NCI-H446 (cell line): ENCODE measurements at regions not wholly inside any gene's neighbourhood (a gene's known extent, or its start where the extent isn't known, plus 50 kb on each side); places are given as distances from the start of the nearest gene placed in this dataset.
A peak's percentile ranks its signal among the peaks of the same experiment; 100 is the strongest.

Source experiments
- DNase-seq, 2 experiments: peaks; one replicate each; lab custom pipeline; 2025; lab: John Stamatoyannopoulos, UW

DNA sequence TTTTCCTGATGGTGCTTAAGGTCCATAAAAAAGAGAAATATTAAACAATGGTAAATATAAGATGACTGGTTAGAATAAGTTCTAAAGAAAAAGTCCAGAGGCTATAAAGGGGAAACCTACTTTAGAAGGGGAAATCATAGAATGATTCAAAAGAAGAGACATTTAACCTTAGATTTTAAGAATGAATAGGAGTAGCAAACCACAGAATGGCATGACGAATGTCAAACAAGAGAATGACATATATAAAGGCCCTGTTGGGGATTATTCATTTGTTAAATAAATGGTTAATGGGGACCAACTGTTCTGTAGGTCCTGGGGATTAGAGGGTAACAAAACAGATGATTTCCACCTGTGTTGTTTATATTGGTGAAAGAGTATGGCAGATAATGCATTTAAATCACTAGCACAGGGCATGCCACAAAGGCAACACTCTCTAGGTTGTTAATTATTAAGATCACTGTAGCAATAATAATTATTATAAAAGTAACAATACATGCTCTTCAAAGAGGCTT is 495.2 kb upstream of the GRIA1 start:
- DNase-seq = no peak

DNA sequence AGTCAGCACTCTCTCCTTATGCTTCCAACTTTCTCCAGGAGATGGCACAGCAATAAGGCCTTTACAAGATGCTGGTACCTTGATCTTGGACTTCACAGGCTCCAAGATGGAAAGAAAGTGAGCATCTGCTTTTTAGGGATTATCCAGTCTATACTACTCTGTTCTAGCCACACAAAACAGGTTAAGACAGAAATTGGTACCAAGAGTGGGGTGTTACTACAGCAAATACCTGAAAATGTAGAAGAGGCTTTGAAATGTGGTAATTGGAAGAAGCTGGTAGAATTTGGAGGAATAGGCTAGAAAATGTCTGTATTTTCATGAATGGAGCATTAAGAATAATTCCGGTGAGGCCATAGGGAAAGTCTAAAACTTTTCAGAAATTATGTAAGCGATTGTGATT is 484.8 kb upstream of the GRIA1 start:
- no peak for DNase-seq

DNA sequence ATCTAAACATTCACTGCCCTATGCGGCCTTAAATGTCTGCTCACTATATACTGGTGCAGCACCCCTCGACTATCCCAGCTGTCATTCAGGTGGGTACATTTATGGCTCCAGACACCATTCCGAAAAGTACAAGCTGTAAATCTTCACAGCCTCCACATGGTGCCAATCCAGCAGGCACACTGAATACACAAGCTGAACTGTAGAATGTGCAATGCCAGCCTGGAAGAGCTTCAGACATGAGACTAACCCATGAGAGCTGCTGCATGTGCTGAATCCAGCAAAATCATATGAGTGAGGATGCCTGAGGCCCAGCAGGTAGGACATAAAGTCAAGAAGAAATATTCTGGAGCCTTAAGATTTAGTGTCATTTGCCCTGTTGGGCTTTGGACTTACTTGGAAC is 483.8 kb upstream of the GRIA1 start:
- DNase-seq = no peak

DNA sequence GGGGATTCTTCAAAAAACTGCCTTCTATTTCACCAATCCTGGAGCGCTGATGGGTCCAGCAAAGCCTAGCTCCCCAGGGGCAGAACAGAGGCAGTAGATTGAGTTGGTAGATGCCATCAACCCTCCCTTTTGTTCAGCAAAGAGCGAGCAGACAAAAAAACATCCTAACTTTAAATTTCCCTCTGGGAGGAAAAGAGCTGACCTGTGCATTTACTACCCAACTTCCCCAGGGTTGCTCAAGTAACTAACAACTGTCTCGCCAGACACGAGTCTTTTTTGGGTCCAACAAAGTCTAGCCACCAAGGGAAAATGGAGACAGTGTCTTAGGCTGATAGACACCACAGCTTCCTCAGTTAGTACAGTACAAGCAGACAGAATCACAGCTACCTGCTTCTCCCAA is 476.3 kb upstream of the GRIA1 start:
- DNase-seq = no peak

DNA sequence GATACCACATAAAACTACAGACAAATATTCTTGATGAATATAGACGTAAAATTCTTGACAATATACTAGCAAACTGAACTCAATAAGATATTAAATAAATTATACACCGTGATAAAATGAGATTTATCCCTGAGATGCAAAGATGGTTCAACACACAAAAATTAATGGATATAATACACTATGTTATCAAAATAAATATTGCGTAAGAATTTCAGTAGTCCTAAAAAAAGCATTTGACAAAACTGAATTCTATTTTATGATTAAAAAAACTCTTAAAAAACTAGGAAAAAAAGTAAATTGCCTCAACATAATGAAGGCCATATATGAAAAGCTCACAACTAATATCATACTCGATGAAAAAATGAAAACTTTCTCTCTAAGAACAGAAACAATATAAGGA is 472.3 kb upstream of the GRIA1 start:
- no peak for DNase-seq

DNA sequence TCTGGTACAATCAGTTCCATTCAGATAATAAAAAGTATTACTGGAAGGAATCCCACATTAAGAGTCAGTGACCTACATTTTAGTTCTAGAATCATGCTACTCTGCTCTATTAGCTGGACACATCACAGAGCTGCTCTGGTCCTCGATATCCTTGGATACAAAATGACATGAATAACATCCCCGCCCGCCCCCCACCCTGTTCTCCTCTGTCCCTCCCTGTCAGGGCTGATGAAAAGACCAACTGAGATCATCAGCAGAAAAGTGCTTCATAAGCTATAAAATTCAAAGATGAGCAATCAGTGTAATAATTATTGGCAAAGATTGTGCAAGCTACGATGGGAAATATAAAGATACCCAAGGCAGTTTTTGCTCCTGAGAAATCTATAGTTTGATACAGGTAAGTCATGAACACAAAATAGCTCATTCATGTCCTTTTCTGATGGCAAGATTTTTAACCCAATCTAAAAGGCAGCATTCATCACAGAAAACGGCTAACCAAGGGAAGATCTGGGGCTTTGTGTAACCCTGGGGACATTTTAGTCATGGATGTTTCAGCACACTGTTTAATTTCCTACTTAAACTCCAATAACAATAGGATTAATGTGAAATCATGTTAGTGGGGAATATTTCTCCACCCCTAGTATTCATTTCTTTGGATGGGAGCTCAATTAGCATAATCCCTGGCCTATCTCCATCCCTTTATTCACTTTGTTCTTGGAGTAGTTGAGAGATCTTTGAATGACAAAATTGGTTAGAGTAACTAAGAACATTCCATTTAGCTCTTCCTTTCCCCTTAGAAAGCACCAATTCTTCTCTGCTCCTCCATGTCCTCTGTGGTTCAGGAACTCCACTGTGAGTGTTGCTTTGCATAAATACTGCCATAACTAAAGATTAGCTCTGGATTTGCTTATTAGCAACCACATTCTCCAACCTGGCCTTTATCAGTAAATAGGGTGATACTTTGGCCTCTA is 459.4 kb upstream of the GRIA1 start:
- DNase-seq = no peak

DNA sequence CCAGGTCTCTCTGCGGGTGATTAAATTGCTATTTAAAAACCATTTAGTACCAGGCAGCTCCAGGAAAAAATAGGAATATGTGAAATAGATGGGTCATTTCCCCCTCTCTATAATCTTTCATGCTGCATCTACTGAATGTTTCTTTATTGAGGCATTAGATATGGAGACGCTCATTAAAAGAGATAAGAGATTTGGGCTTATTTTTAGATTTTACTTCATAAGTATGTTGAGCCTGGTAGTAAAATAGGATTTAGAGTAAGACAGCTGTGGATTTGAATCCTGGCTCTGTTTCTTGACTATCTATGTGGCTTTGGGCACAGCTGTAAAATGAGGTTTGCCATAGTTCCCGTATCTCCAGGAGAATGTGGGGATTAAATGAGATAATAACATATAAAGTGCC is 451.0 kb upstream of the GRIA1 start:
- no peak for DNase-seq

DNA sequence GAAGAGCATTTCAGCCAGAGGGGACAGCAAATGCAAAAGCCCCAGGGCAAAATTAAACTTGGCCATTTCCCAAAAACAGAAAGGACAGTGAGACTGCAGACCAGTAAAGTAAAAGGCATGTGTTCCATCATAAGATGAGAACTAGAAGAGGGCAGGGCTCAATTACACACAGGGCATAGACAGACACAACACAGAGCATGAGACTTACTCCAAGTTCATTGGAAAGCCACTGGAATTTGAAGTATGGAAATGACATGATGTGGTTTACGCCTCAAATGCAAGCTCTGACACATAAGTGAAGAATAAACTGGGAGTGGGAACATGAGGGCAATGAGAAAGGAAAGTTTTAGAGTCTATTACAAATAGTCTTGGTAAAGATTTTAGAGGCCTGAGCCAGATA is 446.6 kb upstream of the GRIA1 start:
- no peak for DNase-seq

DNA sequence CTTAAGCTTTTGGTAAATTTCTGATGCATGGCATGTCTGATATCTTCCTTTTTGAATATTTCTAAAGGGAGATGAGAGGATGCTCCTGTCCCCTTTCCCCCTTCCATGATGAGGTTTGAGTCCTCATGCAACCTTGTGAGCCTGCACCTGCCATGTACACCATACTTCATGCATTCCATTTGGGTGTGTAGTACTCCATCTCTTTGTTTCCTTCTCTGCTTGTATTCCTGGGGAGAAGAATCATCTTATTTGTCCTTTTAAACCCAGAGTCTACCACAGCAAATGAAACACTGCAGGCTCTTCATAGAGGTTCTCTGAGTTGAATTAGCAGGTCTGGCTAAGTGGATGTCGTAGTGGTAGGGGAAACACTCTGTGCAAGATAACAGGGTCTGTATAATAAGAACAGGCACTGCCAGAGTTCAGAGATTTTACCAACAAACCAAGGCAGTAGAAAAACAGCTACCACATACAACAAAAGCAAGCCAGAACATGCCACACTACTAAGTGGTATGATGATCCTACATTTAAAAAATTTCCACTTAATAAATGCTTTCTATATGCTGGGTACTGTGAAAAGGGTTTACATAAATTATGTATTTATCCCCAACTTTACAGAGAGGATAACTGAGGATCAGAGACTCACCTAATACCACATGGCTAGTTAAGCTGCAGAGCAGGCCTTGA is 439.8 kb upstream of the GRIA1 start:
- DNase-seq = no peak

DNA sequence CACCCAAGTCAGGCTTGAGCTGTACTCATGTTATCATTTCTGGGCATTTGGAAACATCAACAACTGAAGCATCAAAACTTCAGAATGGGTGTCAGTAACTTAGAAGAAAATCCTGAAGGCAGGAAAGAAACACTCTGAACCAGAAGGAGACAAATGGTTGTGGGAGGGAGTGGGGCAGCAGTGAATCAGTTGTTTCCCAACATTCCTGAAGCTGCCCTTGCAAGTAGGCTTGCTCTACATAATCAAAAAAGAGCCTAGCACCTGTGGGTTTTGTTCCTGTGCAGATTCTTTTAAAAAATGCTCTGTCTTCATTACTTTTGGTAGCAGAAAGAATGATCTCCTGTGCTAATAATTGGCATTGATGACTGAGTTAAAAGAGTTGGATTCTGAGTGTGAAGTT is 424.2 kb upstream of the GRIA1 start:
- no peak for DNase-seq

DNA sequence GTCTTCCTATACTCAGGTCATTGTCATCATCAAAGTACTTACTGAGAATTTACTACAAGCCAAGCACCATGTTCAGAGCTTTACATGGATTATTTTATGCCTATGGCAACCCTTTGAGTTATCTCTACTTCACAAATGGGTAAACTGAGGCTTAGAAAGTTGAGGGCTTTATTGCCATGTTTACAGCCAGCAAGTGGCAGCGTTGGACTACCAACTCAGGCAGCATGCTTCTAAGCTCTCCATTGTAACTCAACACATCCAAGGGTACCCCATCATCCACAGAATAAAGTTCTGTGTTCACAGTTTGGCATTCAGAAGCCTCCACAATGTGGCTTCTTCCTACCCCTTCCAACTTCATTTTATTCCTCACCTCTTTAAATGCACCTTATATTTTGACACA is 422.6 kb upstream of the GRIA1 start:
- DNase-seq = no peak

DNA sequence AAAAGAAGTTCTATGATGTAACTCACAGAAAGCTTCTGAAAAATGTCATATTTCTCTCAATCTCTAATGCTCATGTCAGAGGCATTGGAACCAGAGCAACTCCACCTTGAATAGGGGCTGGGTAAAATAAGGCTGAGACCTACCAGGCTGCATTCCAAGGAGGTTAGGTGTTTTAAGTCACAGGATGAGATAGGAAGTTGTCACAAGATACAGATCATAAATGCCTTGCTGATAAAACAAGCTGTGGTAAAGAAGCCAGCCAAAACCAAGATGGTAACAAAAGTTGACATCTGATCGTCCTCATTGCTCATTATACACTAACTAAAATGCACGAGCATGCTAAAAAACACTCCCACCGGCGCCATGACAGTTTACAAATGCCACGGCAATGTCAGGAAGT is 411.1 kb upstream of the GRIA1 start:
- no peak for DNase-seq

DNA sequence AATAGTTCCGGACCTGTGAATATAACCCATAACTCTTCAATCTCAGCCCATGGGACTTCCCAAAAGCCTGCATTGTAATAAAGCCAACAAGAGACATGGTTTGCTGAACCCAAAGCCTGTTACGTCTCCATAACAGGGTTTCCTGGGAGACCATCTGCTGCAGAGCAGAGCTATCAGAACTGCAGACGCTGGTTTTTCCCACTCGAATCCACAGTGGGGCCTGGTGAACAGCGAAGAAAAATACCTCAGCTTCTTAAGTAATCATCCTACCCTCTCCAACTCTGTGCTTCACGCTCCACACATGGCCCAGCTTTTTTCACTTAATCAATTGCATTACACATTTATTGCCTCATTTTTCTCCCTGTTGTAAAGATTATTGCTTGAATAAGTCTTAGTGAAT is 409.5 kb upstream of the GRIA1 start:
- no peak for DNase-seq

DNA sequence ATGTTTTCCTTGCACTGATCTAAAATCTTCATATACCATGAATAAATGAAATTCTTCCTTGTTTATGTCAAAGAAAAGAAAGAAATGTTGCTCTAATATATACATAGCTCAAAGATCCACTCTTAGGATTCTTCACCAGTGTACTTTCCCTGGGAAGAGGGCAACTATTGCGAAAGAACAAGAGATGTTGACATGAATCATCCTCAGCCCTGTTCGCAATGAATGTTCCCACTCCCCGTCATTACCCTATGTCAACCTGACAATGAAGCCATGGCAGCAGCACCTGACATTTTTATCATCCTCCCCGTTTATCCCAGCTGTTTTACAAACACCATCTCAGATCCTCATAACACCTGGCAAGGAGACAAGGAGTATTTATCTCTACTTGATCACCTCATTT is 409.1 kb upstream of the GRIA1 start:
- DNase-seq = no peak

DNA sequence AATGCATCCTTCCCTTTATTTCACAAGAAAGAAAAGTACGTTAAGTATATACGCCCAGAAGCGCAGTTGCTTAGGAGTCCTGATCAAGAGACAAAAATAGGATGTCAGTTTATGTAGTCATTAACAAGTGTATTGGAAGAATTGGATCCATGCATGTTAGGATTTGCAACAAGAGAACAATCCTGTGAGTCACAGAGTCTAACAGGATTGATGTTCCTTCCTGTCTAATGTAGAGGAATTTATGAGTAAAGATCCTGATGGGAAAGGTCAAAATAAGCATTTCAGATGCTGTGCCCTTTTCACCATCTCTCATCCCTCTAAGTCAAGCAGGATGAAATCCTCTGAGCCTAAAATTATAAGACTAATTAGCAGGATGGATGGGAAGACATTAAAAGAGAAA is 406.0 kb upstream of the GRIA1 start:
- DNase-seq = no peak

DNA sequence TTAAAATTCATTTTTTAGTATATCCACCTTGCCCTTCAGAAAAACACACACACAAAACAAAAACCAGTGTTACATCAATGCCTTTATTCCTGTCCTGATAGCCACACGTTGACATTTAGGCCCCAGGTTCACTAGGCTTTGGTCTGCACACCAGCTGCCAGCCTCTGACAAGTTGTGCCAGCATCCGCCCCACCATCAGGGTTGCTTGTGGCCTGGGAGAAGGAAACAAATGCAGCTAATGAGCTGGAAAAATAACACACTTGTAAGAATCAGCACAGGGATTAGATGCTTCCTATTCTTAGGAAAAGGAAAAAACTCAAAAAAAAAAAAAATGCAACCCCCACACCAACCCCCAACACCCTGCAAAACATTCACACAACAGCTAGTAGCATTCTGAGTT is 404.0 kb upstream of the GRIA1 start:
- DNase-seq = peak; percentile 19 to 57

DNA sequence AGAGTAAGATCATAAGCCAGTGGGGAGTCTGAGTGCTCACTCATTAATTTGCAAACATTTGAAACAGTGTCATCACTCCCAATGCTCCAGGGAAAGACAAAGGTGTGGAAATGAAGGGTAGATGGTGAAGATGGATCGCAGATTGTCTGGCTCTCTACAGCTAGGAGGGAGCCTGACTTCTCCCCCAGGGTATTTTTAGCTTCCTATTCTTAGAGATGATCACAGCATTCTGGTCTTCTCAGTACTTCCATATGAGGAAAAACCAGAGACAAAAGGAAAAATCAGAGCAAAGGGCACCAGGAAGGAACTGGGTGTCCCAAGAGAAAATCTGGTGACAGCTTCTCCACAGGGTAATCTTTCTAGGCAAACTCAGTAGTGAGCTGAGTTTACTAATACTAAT is 401.9 kb upstream of the GRIA1 start:
- no peak for DNase-seq

DNA sequence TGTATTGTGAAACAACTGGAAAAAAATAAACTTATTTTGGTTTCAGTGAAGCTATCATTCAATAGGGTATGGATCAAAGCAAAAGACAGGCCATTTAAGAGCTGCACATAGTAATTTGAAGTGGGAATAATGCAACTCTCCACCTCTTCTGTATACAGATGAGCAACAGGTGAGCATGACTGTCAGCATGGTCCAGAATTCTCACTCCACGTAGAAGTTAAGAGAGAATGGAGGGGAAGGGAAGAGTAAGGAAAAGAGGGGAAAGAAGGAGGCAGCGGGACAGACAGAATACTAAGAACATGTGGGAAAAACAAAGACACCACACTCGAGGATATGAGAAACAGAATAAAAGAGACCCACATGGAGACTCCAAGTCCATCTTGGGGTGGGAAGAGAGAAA is 396.1 kb upstream of the GRIA1 start:
- DNase-seq = no peak

DNA sequence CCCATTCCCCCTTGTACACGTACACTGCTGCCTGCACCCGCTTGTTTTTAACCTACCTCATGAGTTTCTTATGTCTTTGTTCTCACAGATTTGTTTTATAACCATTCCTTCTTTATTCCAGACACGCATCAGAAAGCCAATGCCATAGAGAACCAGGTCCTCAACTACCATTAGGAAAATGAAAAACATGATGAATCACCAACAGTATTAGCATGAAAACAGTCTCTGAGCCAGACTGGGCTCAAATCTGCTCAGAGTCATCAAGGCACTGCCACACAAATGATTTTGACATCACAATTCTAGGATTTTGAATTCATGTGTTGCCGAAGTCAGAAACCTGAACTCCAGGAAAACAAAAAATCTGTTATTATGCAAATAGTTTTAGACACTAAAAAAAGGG is 394.1 kb upstream of the GRIA1 start:
- DNase-seq = no peak

DNA sequence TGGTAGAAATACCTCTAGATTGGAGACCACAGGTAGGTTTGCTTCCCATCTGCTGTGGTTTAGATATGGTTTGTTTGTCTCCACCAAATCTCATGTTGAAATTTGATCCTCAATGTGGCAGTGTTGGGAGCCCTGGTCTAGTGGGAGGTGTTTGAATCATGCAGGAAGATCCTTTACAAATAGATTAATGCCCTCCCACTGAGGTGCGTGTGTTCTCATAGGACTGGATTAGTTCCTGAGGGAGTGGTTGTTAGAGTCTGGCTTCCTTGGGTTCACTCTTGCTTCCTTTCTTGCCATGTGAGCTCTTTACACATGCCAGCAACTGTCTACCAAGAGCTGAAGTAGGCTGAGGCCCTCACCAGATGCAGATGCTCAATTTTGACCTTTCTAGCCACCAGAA is 391.1 kb upstream of the GRIA1 start:
- DNase-seq = no peak

DNA sequence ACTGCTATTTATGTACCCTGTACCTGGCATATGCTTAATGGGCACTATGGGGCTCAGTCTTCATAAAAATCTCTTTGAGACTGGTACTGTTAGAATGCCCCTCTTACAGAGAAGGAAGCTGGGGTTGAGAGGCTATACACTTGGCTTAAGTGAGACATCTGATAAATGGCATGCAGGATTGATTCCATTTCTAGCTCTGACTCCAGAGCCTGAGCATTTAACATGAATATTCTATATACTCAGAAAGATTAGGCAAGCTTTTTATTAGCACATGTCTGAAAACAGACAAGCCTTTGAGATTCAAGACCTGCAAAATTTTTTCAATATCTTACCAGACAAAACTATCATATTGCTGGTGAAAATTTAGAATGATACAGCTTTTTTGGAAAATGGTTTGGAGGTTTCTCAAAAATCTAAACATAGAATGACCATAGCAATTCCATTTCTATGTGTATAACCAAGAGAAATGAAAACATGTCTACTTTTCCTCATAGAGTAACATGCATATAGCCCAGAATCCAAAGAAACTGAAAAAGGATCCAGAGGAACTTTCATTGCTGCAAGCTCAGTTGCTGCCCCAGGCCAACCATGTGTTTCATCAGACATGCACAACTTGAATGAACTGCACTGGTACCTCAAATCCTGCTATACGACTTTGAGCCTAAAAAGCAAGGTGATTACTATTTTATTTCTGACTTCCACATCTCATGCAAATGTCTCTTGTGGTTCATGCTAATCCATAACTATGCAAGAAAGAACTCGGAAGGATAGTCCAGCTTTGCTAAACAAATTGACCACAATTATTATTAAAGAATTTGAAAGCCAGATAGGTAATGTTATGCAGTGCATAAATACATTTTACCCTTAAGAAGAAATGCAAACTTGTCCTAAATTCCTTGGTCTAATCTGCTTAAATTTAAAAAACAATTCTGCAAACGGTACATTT is 389.0 kb upstream of the GRIA1 start:
- no peak for DNase-seq

DNA sequence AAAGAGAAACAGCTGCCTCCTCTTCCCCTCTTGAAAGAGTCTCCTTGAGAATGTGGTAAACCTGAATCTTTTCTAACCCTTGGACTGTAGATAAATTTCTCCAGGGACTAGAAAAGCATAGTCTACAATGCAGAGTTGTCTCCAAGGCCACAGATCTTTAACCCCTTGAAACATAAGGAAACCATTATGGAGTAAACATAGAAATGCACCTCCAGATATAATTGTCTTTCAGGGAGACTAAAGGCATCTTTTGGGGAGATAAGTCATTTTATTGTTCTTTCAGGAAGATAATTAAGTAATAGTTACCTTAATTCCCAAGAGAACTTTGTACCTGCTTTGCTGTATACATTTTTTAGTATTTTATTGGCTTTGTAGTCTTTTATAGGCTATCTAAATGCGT is 373.6 kb upstream of the GRIA1 start:
- no peak for DNase-seq
